ENCODE measurements at regions not wholly inside any gene's neighbourhood (a gene's known extent, or its start where the extent isn't known, plus 50 kb on each side); places are given as distances from the start of the nearest gene placed in this dataset.

- no peak for DNase-seq (ENCODE audit: insufficient read length, low spot score, missing footprints)
- no peaks in the 10 kb centered on the region for H3K27me3 ChIP-seq (ENCODE audit: insufficient read depth, low read length)
- no peaks in the 10 kb centered on the region for H3K4me1 ChIP-seq (ENCODE audit: insufficient read depth, low read length)
- no peaks in the 10 kb centered on the region for H3K36me3 ChIP-seq (ENCODE audit: insufficient read depth, low read length)
- H3K9me3 ChIP-seq (ENCODE audit: low read depth, low read length): peaks cover 3% of the 10 kb centered on the region
- H4K20me1 ChIP-seq (ENCODE audit: insufficient read depth, low read length): no peaks in the 10 kb centered on the region
- no peak overlapping the region for H3K4me2 ChIP-seq (ENCODE audit: insufficient read depth, low read length)
- no peak for TF ChIP-seq CTCF (IDR thresholded peaks at IDR 0.05; ENCODE audit: extremely low read depth, low read depth, low read length)
- no peak overlapping the region for H3K4me3 ChIP-seq (ENCODE audit: insufficient read depth, low read length)
- no peak overlapping the region for H2AFZ ChIP-seq (ENCODE audit: low read length)
- H3K27ac ChIP-seq (ENCODE audit: low read depth, low read length): no peak overlapping the region
- no peaks in the 10 kb centered on the region for H3K79me2 ChIP-seq (ENCODE audit: insufficient read depth, low read length)
Measured at GRCh38 chr16:62692685-62693084, 656.4 kb upstream of the CDH8 start.

- TF ChIP-seq CTCF (IDR thresholded peaks at IDR 0.05; ENCODE audit: extremely low read depth, low read depth, low read length): no peak
- Histone ChIP-seq H3K4me1 (ENCODE audit: insufficient read depth, low read length) (no peaks in the 10 kb centered on the region), H4K20me1 (ENCODE audit: insufficient read depth, low read length) (no peaks in the 10 kb centered on the region), H3K27me3 (ENCODE audit: insufficient read depth, low read length) (no peaks in the 10 kb centered on the region), H2AFZ (ENCODE audit: low read length) (no peak overlapping the region), H3K27ac (ENCODE audit: low read depth, low read length) (no peak overlapping the region), H3K79me2 (ENCODE audit: insufficient read depth, low read length) (no peaks in the 10 kb centered on the region), H3K9me3 (ENCODE audit: low read depth, low read length) (peaks cover 6% of the 10 kb centered on the region), H3K4me3 (ENCODE audit: insufficient read depth, low read length) (no peak overlapping the region), H3K36me3 (ENCODE audit: insufficient read depth, low read length) (no peaks in the 10 kb centered on the region), H3K4me2 (ENCODE audit: insufficient read depth, low read length) (no peak overlapping the region)
- no peak for DNase-seq (ENCODE audit: insufficient read length, low spot score, missing footprints)
Measured at GRCh38 chr16:62681819-62682218, 645.6 kb upstream of the CDH8 start.

- Histone ChIP-seq H3K9me3 (ENCODE audit: low read depth, low read length) (peaks cover 6% of the 10 kb centered on the region), H2AFZ (ENCODE audit: low read length) (no peak overlapping the region), H3K27me3 (ENCODE audit: insufficient read depth, low read length) (no peaks in the 10 kb centered on the region), H3K4me1 (ENCODE audit: insufficient read depth, low read length) (no peaks in the 10 kb centered on the region), H3K4me3 (ENCODE audit: insufficient read depth, low read length) (no peak overlapping the region), H3K79me2 (ENCODE audit: insufficient read depth, low read length) (no peaks in the 10 kb centered on the region), H3K36me3 (ENCODE audit: insufficient read depth, low read length) (no peaks in the 10 kb centered on the region), H3K27ac (ENCODE audit: low read depth, low read length) (no peak overlapping the region), H3K4me2 (ENCODE audit: insufficient read depth, low read length) (no peak overlapping the region), H4K20me1 (ENCODE audit: insufficient read depth, low read length) (no peaks in the 10 kb centered on the region)
- DNase-seq (ENCODE audit: insufficient read length, low spot score, missing footprints): no peak
- no peak for TF ChIP-seq CTCF (IDR thresholded peaks at IDR 0.05; ENCODE audit: extremely low read depth, low read depth, low read length)
Measured at GRCh38 chr16:62678796-62679195, 642.6 kb upstream of the CDH8 start.

- Histone ChIP-seq H2AFZ (ENCODE audit: low read length) (no peak overlapping the region), H3K4me2 (ENCODE audit: insufficient read depth, low read length) (no peak overlapping the region), H3K79me2 (ENCODE audit: insufficient read depth, low read length) (no peaks in the 10 kb centered on the region), H3K36me3 (ENCODE audit: insufficient read depth, low read length) (no peaks in the 10 kb centered on the region), H3K27me3 (ENCODE audit: insufficient read depth, low read length) (no peaks in the 10 kb centered on the region), H3K4me1 (ENCODE audit: insufficient read depth, low read length) (no peaks in the 10 kb centered on the region), H3K27ac (ENCODE audit: low read depth, low read length) (no peak overlapping the region), H3K4me3 (ENCODE audit: insufficient read depth, low read length) (no peak overlapping the region), H3K9me3 (ENCODE audit: low read depth, low read length) (peaks cover 3% of the 10 kb centered on the region), H4K20me1 (ENCODE audit: insufficient read depth, low read length) (no peaks in the 10 kb centered on the region)
- no peak for TF ChIP-seq CTCF (IDR thresholded peaks at IDR 0.05; ENCODE audit: extremely low read depth, low read depth, low read length)
- no peak for DNase-seq (ENCODE audit: insufficient read length, low spot score, missing footprints)
Measured at GRCh38 chr16:62676306-62676705, 640.1 kb upstream of the CDH8 start.

All from osteoblast (primary cell).